ENCODE measurements at regions not wholly inside any gene's neighbourhood (a gene's known extent, or its start where the extent isn't known, plus 50 kb on each side); places are given as distances from the start of the nearest gene placed in this dataset.

GRCh38 chr1:25050165-25050564 is 120.1 kb upstream of the RUNX3 start:
- no peak overlapping the region for H3K4ac ChIP-seq (ENCODE audit: low read depth, low read length)
- no peak overlapping the region for H3K23ac ChIP-seq (ENCODE audit: insufficient read length, low read depth, low read length)
- H3K14ac ChIP-seq (ENCODE audit: insufficient read depth, low read length), result no peak overlapping the region
- no CpG with 5 or more reads among the region's 8 CpGs for WGBS (ENCODE audit: extremely low coverage, insufficient read length, low lambda C conversion rate)
- no peak for DNase-seq
- Mint-ChIP-seq H3K4me1 (peaks cover 9 to 22% of the 10 kb centered on the region in 2 experiments), H3K36me3 (ENCODE audit: insufficient read depth in 1 of 3, low read depth in 3 of 3) (no peaks in the 10 kb centered on the region), H3K27ac (no peak overlapping the region), H3K9me3 (no peaks in the 10 kb centered on the region), H3K4me3 (no peak overlapping the region), H3K27me3 (ENCODE audit: low read depth) (peaks cover 5% of the 10 kb centered on the region; the same call in 1 of the 2 replicates)
- TF ChIP-seq CTCF (conservative IDR thresholded peaks at IDR 0.05), result no peak
- H3K9ac ChIP-seq (ENCODE audit: extremely low read depth, insufficient read length, low read length), result no peak overlapping the region
- no peaks in the 10 kb centered on the region for H3K23me2 ChIP-seq (ENCODE audit: insufficient read length, low read depth, low read length, poor library complexity, severe bottlenecking)
- no peak overlapping the region for H3K27ac ChIP-seq (ENCODE audit: insufficient read length, low read depth, low read length)
- H3K79me2 ChIP-seq (ENCODE audit: insufficient read depth, low read length), result no peaks in the 10 kb centered on the region
- H3K4me1 ChIP-seq (ENCODE audit: insufficient read depth, low read length), result no peaks in the 10 kb centered on the region
- no peaks in the 10 kb centered on the region for H4K20me1 ChIP-seq (ENCODE audit: control insufficient read depth, insufficient read depth, insufficient read length)
- no peak overlapping the region for H3K4me2 ChIP-seq (ENCODE audit: insufficient read depth, insufficient read length, low read length)
- H4K91ac ChIP-seq (ENCODE audit: insufficient read length, low read depth, low read length), result no peak overlapping the region
- no peak overlapping the region for H3K18ac ChIP-seq (ENCODE audit: insufficient read length, low read depth, low read length)
- no peaks in the 10 kb centered on the region for H3K27me3 ChIP-seq (ENCODE audit: insufficient read depth, low read length)
- H3K9me3 ChIP-seq (ENCODE audit: control insufficient read depth, low read depth, low read length), result no peaks in the 10 kb centered on the region
- H3K79me1 ChIP-seq (ENCODE audit: insufficient read depth, low read depth, low read length, poor library complexity, severe bottlenecking), result no peaks in the 10 kb centered on the region
- H2BK15ac ChIP-seq (ENCODE audit: low read depth, low read length), result no peak overlapping the region
- no peak overlapping the region for H2AK5ac ChIP-seq (ENCODE audit: insufficient read length, low read length)
- no peak overlapping the region for H4K8ac ChIP-seq (replicated peaks; ENCODE audit: insufficient read length, low read depth, low read length)
- H3K56ac ChIP-seq (ENCODE audit: insufficient read length, low read depth, low read length), result no peak overlapping the region
- no peak overlapping the region for H2AFZ ChIP-seq (ENCODE audit: low read length)
- H3T11ph ChIP-seq (ENCODE audit: low read length), result no peak overlapping the region
- H2BK20ac ChIP-seq (ENCODE audit: low read depth, low read length, poor library complexity, severe bottlenecking), result no peak overlapping the region
- no peak overlapping the region for H4K5ac ChIP-seq (ENCODE audit: insufficient read length, low read depth, low read length)
- no peak overlapping the region for H2BK120ac ChIP-seq (ENCODE audit: low read depth, low read length, poor library complexity, severe bottlenecking)
- no peak overlapping the region for H2BK5ac ChIP-seq (ENCODE audit: insufficient read length, low read length)
- H2BK12ac ChIP-seq (ENCODE audit: insufficient read length, low read depth, low read length), result no peak overlapping the region

Data from H9 (cell line).